HepG2 (cell line): ENCODE measurements at regions not wholly inside any gene's neighbourhood (a gene's known extent, or its start where the extent isn't known, plus 50 kb on each side); places are given as distances from the start of the nearest gene placed in this dataset.
A peak's percentile ranks its signal among the peaks of the same experiment; 100 is the strongest.
"Not testable (repeated sequence)": the region's sequence is repeated elsewhere in the genome, so short reads cannot be mapped to it uniquely, and the experiment has no call there.

Experiments
- ATAC-seq: fragments of 200-7000 bp; cut with Tn5 transposase; 3 replicates; pipeline ENCODE4 v1.9.1; 2020; ENCODE audit warnings: mild to moderate bottlenecking, moderate library complexity
- BruUV-seq: library from RNA; stranded (reverse); fragments of 400-500 nt; replicated peaks from 2 replicates; lab custom pipeline; 2021; lab: Mats Ljungman, UMichigan
- CTCF ChIA-PET: fragments of 300-600 bp; formaldehyde crosslinking; extraction: SDS; loops from one replicate; lab custom pipeline; 2021; ENCODE audit warnings: low total read pairs, inconsistent platforms, low intra/inter-chr PET ratio; lab: Yijun Ruan, JAX
- POLR2A ChIA-PET: fragments of 350-600 bp; sonication (Branson Sonifier 250); formaldehyde crosslinking; loops from one replicate; lab custom pipeline; 2020; ENCODE audit warnings: antibody characterized with exemption, inconsistent platforms; lab: Yijun Ruan, JAX
- DNase-seq: peaks from one replicate; pipeline ENCODE4 v3.0.0-alpha.2; 2015; ENCODE audit warnings: low spot score
- FAIRE-seq: peaks from 3 replicates; lab custom pipeline; 2011; peaks lifted over from hg19 to GRCh38; lab: Jason Lieb, UNC
- H2AFZ ChIP-seq: one replicate; pipeline ENCODE4 v1.6.1; 2011; ENCODE audit warnings: low read length, inconsistent platforms
- H3K27ac ChIP-seq: fragments of 300-600 bp; 3 replicates; pipeline ENCODE4 v1.8.0; 2011; ENCODE audit warnings: mixed run types, mild to moderate bottlenecking, mixed read lengths, low read length, inconsistent platforms; ENCODE audit not compliant: insufficient read depth; ENCODE audit errors: extremely low read length
- H3K27me3 ChIP-seq, 2 experiments: fragments of 200-600 bp in 1 of 2; 2 replicates in 1 of 2; 3 replicates in 1 of 2; pipeline versions ENCODE4 v1.6.0 to v1.8.0; 2011; ENCODE audit warnings: low read length in 2 of 2, mild to moderate bottlenecking in 2 of 2, moderate library complexity in 2 of 2, inconsistent platforms in 1 of 2; ENCODE audit not compliant: insufficient read depth in 2 of 2, control insufficient read depth in 1 of 2
- H3K36me3 ChIP-seq, 2 experiments: fragments of 200-600 bp in 1 of 2; replicated peaks in 1 of 2; 2 replicates in 1 of 2; 3 replicates in 1 of 2; pipeline versions ENCODE4 v1.5.1 to v1.8.0; 2011; ENCODE audit warnings: low read length in 2 of 2, inconsistent platforms in 1 of 2; ENCODE audit not compliant: insufficient read depth in 2 of 2, control insufficient read depth in 1 of 2
- H3K4me1 ChIP-seq: 2 replicates; pipeline ENCODE4 v1.5.1; 2012; ENCODE audit warnings: low read length, inconsistent platforms; ENCODE audit not compliant: insufficient read depth
- H3K4me2 ChIP-seq: 2 replicates; pipeline ENCODE4 v1.6.0; 2011; ENCODE audit warnings: low read depth, low read length, inconsistent platforms
- H3K4me3 ChIP-seq, 3 experiments: fragments of 200-600 bp in 1 of 3; sonication (generic), shearing (Covaris generic) in 1 of 3; replicated peaks in 1 of 3; 2 replicates each; pipeline ENCODE4 v1.5.1; 2011 to 2016; ENCODE audit warnings: low read length in 3 of 3, inconsistent platforms in 2 of 3, low read depth in 2 of 3, mild to moderate bottlenecking in 2 of 3, control low read depth in 1 of 3, mixed read lengths in 1 of 3; ENCODE audit not compliant: insufficient read depth in 1 of 3
- H3K79me2 ChIP-seq: one replicate; pipeline ENCODE4 v1.6.1; 2011; ENCODE audit warnings: low read length, inconsistent platforms; ENCODE audit not compliant: insufficient read depth
- H3K9ac ChIP-seq: 2 replicates; pipeline ENCODE4 v1.6.0; 2011; ENCODE audit warnings: mild to moderate bottlenecking, low read depth, low read length, inconsistent platforms; ENCODE audit not compliant: insufficient read depth
- H3K9me3 ChIP-seq: 2 replicates; pipeline ENCODE4 v1.5.1; 2012; ENCODE audit warnings: mild to moderate bottlenecking, low read length
- H4K20me1 ChIP-seq: 2 replicates; pipeline ENCODE4 v1.6.0; 2011; ENCODE audit warnings: inconsistent platforms, mild to moderate bottlenecking, low read length, moderate library complexity; ENCODE audit not compliant: insufficient read depth
- MIXL1 ChIP-seq: IDR thresholded peaks from 2 replicates; pipeline ENCODE4 v1.6.1; 2016
- PITX1 ChIP-seq: sonication (generic); formaldehyde crosslinking; IDR thresholded peaks from 2 replicates; pipeline ENCODE4 v1.5.1; 2020; ENCODE audit warnings: mild to moderate bottlenecking, missing genetic modification reagents
- ZNF652 ChIP-seq: IDR thresholded peaks from 2 replicates; pipeline ENCODE4 v1.6.1; 2016; ENCODE audit warnings: low read depth, borderline replicate concordance
- WGBS: methylation state at CpG from one replicate; pipeline ENCODE4 v1.1.6; 2017; ENCODE audit warnings: low lambda C conversion rate; 5-methylcytosine and 5-hydroxymethylcytosine counted together
- in situ Hi-C: cut with HindIII; loops from 2 replicates; pipeline ENCODE4 v1.10.0; 2017; ENCODE audit warnings: low pct_unique_long_range_greater_than_20kb; ENCODE audit not compliant: extremely low pct_ligation_motif_present
- intact Hi-C: fragments of 100-400 bp; cut with micrococcal nuclease; formaldehyde crosslinking; loops from one replicate; pipeline ENCODE4 v1.10.0; 2022; ENCODE audit not compliant: unreplicated experiment

DNA sequence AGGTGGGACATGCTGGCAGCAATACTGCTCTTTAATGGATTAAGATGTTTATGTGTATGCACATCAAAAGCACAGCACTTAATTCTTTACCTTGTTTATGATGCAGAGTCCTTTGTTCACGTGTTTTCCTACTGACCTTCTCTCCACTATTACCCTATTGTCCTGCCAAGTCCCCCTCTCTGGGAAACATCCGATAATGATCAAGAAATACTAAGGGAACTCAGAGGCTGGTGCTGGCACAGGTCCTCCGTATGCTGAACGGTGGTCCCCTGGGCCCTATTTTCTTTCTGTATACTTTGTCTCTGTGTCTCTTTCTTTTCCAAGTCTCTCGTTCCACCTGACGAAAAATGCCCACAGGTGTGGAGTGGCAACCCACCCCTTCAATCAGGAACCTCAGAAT is 84.0 kb upstream of the ALDH3B2 start:
- BruUV-seq, H3K9ac ChIP-seq, H3K79me2 ChIP-seq, CTCF ChIA-PET, in situ Hi-C loops, H2AFZ ChIP-seq, H3K4me3 ChIP-seq, intact Hi-C loops, H3K36me3 ChIP-seq, H3K4me2 ChIP-seq, DNase-seq, FAIRE-seq, H3K27ac ChIP-seq, H3K9me3 ChIP-seq, POLR2A ChIA-PET, ATAC-seq, H3K27me3 ChIP-seq, H4K20me1 ChIP-seq: not testable (repeated sequence)
- WGBS, result 52% methylated on average over 6 of the region's 6 CpGs
- H3K4me1 ChIP-seq, result peaks cover 28% of the 10 kb centered on the region

DNA sequence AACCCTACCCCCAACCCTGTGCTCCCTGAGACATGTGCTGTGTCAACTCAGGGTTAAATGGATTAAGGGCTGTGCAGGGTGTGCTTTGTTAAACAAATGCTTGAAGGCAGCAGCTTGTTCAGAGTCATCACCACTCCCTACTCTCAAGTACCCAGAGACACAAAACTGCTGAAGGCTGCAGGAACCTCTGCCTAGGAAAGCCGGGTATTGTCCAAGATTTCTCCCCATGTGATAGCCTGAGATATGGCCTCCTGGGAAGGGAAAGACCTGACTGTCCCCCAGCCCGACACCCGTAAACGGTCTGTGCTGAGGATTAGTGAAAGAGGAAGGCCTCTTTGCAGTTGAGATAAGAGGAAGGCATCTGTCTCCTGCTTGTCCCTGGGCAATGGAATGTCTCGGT is 83.6 kb upstream of the ALDH3B2 start:
- H2AFZ ChIP-seq, H3K4me3 ChIP-seq, H3K9me3 ChIP-seq, in situ Hi-C loops, BruUV-seq, H3K27ac ChIP-seq, ATAC-seq, POLR2A ChIA-PET, H3K9ac ChIP-seq, CTCF ChIA-PET, H4K20me1 ChIP-seq, intact Hi-C loops, H3K36me3 ChIP-seq, DNase-seq, H3K27me3 ChIP-seq, H3K79me2 ChIP-seq: not testable (repeated sequence)
- H3K4me2 ChIP-seq, result peak overlapping the region; percentile 40
- H3K4me1 ChIP-seq, result peaks cover 28% of the 10 kb centered on the region
- TF ChIP-seq MIXL1 (CRISPR knock-in tag), result 0 out of 2 replicates have a peak, but pooled peaks have one; percentile 24
- peak; percentile 77 for TF ChIP-seq ZNF652
- 0 out of 2 replicates have a peak, but pooled peaks have one; percentile 51 for TF ChIP-seq PITX1
- peak; percentile 56 for FAIRE-seq
- WGBS, result 0% methylated on average over 5 of the region's 5 CpGs

GRCh38 chr11:67753820-67754219 is 79.4 kb upstream of the ALDH3B2 start:
- H3K4me2 ChIP-seq, POLR2A ChIA-PET, H3K9me3 ChIP-seq, H3K36me3 ChIP-seq, H3K9ac ChIP-seq, H3K27ac ChIP-seq, CTCF ChIA-PET, intact Hi-C loops, H3K4me3 ChIP-seq, H3K27me3 ChIP-seq, ATAC-seq, in situ Hi-C loops, H2AFZ ChIP-seq, H3K79me2 ChIP-seq, BruUV-seq, DNase-seq, H4K20me1 ChIP-seq, FAIRE-seq: not testable (repeated sequence)
- H3K4me1 ChIP-seq, result peaks cover 24% of the 10 kb centered on the region
- WGBS, result 13% methylated on average over 1 of the region's 4 CpGs
